GM08714 (cell line): ENCODE measurements at regions not wholly inside any gene's neighbourhood (a gene's known extent, or its start where the extent isn't known, plus 50 kb on each side); places are given as distances from the start of the nearest gene placed in this dataset.
"Not testable (repeated sequence)": the region's sequence is repeated elsewhere in the genome, so short reads cannot be mapped to it uniquely, and the experiment has no call there.

Experiments
- H3K4me3 ChIP-seq: fragments of 200-500 bp; sonication (Bioruptor generic); 2 replicates; pipeline ENCODE4 v1.5.1; 2014; ENCODE audit warnings: mild to moderate bottlenecking, low read length, inconsistent platforms
- ZNF274 ChIP-seq: IDR thresholded peaks from 2 replicates; pipeline ENCODE4 v1.6.1; 2012; ENCODE audit warnings: mild to moderate bottlenecking, low read depth, low read length

DNA sequence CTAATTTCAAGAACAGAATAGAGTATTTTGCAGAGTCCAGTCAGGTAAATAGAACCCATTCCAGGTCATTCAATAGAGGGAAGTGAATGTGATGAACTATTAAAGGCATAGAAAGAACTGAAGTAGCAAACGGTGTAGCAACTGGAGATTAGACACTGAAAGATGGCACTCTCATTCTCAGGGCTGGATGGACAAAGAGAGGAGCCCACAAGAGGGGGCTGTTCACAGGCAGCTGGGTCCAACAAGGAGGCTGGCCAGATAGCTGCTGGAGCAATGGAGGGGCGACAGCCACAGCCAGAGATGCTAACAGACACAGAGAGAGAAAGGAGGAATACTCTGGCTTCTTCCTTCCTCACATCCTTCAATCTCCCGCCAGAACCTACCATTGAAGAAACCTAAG is 93.1 kb upstream of the SMARCA2 start:
- H3K4me3 ChIP-seq, result no peak overlapping the region
- TF ChIP-seq ZNF274, result no peak

GRCh38 chr9:1927546-1927945 is 87.6 kb upstream of the SMARCA2 start:
- H3K4me3 ChIP-seq, result no peak overlapping the region
- TF ChIP-seq ZNF274, result no peak

- H3K4me3 ChIP-seq, result no peak overlapping the region
- TF ChIP-seq ZNF274, result no peak
Measured at GRCh38 chr9:1929134-1929533, 86.0 kb upstream of the SMARCA2 start.

DNA sequence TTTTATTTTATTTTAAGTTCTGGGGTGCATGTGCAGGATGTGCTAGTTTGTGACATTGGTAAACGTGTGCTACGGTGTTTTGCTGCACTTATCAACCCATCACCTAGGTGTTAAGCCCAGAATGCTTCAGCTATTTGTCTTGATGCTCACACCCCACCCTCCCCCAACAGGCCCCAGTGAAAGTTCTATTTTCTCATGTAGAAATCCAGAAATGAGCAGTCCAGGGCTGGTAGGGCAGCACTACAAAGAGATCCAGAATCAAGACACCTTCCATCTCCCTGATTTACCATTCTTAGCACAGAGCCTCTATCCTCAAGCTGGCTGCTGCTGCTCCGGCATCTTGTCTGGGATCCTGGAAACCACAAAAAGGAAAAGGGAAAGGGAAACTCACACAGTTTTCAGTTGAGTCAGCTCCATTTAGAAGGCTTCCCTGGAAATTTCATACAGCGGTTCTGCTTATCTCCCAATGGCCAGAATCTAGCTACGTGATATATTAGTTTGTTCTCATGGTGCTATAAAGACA is 85.4 kb upstream of the SMARCA2 start:
- H3K4me3 ChIP-seq, result no peak overlapping the region; the same call in 1 of the 2 replicates
- TF ChIP-seq ZNF274, result no peak

GRCh38 chr9:1930245-1930736 is 84.9 kb upstream of the SMARCA2 start:
- H3K4me3 ChIP-seq, result not testable (repeated sequence)

GRCh38 chr9:1938135-1938534 is 77.0 kb upstream of the SMARCA2 start:
- peak overlapping the region; percentile 45; the same call in 1 of the 2 replicates for H3K4me3 ChIP-seq
- no peak for TF ChIP-seq ZNF274

DNA sequence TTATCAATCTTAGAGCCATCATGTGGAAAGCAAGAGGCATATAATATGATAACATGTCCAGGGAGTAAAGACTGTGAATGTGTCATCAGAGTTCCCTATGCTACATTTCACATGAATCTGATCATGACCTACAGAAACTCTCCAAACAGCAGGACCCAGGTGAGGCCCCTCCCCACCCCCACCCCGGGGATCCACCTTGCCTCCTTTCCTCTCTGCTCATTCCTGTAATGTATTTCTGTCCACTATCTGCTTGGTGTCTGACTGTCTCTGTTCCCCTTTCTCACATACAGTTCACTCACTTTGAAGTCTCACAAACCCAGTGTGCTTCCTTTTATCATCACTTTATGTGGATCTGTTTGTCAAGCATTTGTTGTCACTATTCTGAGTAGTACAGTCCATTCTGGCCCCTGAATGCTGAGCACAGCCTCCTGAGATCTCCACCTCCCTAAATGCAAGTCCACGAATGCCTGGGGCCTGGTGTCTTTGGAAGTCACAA is 76.4 kb upstream of the SMARCA2 start:
- peak overlapping the region; percentile 57; the same call in 1 of the 2 replicates for H3K4me3 ChIP-seq
- no peak for TF ChIP-seq ZNF274

DNA sequence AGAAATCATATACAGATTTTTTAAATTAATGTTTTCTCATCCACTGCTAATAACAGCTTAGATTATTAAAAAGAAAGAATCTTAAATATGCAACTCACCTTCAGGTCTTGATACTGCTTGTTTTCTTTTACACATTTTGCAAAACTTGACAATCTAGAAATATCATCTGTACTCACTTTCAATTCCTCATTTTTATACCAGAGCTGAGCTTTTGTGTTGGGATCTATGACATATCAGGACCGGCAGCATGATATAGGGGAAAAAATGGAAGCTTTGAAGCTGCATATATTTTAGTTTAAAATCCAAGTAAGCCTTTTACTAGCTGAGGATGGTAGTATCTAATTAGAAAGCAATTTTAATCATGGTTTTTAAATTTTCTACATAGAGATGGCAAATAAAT is 75.7 kb upstream of the SMARCA2 start:
- TF ChIP-seq ZNF274, result no peak
- no peak overlapping the region for H3K4me3 ChIP-seq

GRCh38 chr9:1939926-1940368 is 75.2 kb upstream of the SMARCA2 start:
- TF ChIP-seq ZNF274, result no peak

DNA sequence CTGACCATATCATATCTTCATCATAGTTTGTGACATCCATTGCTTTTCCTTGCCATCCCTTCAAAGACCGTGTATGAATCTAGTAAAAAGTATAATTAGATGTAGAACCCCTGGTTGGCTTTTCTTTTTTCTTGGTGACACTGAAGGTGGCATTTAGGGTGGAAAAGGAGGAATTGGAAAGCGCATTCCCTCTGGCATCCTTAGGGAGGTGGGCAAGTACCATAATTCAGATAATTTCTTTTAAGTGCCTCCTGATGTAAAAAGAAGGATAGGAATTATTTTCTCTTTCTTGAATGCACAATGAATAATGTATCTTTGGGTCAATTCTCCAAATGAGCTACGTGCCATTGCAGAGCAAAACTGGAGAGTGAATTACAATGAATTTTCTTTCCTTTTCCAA is 73.2 kb upstream of the SMARCA2 start:
- TF ChIP-seq ZNF274, result no peak
- H3K4me3 ChIP-seq, result no peak overlapping the region

More at GRCh38 chr9:1939926-1940368, 75.2 kb upstream of the SMARCA2 start:
- H3K4me3 ChIP-seq, result no peak overlapping the region

DNA sequence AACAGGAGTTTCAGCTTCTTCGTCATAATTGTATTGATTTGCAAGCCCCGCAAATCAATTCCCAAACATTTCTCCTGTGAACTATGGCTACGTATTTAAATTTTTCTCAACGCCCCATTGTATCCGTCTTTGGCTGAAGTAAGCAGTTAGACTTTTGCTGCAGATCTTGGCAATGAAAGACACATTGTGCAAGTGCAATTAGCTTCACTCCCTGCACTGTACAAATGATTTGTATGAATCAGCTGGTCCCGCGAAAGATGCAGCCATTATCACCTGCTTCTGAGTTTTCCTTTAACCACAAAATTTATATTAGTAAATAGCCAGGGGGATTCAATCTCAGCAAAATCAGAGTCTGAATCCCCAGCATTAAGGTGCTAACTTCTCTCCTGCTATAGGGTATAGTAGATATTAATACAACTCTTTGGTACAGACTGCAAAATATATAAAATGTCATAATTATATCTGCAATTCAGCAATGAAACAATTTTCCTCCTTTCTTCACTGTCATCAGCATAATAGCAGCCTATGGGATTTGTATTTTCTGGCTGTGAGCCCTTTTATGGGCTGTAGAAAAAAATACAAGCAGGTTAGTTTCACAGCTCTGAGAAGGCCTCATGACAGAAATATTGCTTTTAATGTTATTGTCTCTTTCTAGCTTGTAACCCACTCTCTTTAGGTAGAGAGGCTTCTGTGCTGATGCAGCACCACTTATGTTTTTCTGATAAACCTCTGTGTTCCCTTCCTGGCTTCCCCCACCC is 68.4 kb upstream of the SMARCA2 start:
- no peak overlapping the region for H3K4me3 ChIP-seq
- no peak for TF ChIP-seq ZNF274

DNA sequence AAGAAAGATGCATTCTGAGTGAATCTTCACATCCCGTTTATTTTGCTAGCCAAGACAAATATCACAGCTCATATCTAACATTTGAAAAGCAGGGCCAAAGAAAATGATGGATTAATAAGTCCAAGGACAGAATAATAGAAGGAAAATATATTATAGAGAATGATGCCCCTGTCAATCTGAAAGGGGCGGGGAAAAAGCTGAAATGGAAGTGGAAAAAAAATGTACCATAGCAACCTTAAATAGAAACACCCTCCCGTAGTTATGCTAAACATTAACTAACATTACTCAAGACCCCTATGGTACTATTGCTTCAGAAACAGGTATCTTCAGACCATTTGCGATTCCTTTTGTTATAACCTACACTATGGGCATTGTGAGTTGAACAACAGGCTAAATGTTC is 67.7 kb upstream of the SMARCA2 start:
- H3K4me3 ChIP-seq, result no peak overlapping the region
- TF ChIP-seq ZNF274, result no peak

DNA sequence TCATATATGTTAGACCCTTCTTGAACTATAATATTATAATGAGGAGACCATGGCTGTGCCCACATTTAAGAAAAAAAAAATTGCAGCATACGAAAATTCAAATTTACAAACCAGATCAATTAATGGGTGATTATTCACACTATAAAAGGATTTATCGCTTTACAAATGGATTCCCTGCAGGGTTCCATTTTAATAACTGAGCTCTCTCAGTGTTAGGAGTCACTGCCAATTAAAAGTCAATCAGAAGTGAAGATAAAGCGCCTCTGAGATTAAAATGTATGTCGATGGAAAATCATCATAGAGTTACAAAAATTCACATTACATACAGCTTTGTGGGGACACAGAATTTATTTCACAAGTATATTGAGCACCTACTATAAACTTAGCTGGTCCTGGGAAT is 66.6 kb upstream of the SMARCA2 start:
- H3K4me3 ChIP-seq, result no peak overlapping the region
- no peak for TF ChIP-seq ZNF274

DNA sequence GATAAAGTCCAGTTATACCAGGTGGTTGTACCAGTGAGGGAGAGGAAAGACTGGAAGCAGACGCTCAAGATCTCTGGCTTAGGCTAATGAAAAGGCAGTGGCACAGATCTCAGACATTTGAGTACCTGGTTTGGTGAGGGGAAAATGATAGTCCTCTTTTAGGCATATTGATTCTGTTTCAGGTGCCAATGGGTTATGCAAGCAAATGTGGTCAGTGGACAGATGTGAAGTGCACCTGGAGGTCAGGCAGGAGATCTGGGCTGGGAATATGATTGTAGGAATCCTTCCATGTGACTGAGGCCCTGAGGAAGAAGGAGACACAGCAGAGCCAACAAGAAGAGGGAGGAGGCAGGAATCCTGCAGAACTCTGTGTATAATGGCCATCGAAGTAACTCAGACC is 63.7 kb upstream of the SMARCA2 start:
- TF ChIP-seq ZNF274, result no peak
- no peak overlapping the region for H3K4me3 ChIP-seq

- H3K4me3 ChIP-seq, result no peak overlapping the region
- TF ChIP-seq ZNF274, result no peak
Measured at GRCh38 chr9:1952001-1952400, 63.1 kb upstream of the SMARCA2 start.
